DND-41 (cell line): ENCODE measurements at regions not wholly inside any gene's neighbourhood (a gene's known extent, or its start where the extent isn't known, plus 50 kb on each side); places are given as distances from the start of the nearest gene placed in this dataset.

ENCODE experiments used
- EZH2 ChIP-seq: IDR thresholded peaks from 3 replicates; pipeline ENCODE4 v1.6.1; 2012; ENCODE audit warnings: borderline replicate concordance, low read depth, mild to moderate bottlenecking, moderate library complexity, low read length, inconsistent platforms; ENCODE audit not compliant: severe bottlenecking
- TF ChIP-seq, protein P1 (sequence below): IDR thresholded peaks from 2 replicates; pipeline ENCODE4 v1.5.1; 2012; ENCODE audit warnings: borderline replicate concordance, low read length, moderate library complexity, mild to moderate bottlenecking; ENCODE audit not compliant: poor library complexity, severe bottlenecking; ENCODE audit errors: extremely low read depth

DNA sequence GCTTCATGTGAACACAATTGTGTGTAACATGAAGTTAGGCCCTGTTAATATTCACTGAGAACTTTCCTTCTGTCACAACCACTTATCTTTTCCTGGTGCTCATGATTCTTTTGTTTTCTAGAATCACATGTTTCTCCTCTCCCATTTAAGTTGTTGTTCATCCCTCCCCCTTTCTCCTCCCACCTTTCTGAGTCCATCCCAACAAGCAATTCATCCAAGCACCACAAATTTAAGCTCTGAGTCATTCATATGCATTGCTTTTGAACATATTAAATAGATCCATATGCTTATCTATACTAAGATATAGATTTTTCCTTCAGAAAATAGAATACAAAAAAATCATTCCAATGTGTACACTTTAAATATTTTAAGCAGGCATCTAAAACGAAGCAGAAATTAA lies 75.2 kb upstream of the NFIB start:
- TF ChIP-seq, protein P1, sequence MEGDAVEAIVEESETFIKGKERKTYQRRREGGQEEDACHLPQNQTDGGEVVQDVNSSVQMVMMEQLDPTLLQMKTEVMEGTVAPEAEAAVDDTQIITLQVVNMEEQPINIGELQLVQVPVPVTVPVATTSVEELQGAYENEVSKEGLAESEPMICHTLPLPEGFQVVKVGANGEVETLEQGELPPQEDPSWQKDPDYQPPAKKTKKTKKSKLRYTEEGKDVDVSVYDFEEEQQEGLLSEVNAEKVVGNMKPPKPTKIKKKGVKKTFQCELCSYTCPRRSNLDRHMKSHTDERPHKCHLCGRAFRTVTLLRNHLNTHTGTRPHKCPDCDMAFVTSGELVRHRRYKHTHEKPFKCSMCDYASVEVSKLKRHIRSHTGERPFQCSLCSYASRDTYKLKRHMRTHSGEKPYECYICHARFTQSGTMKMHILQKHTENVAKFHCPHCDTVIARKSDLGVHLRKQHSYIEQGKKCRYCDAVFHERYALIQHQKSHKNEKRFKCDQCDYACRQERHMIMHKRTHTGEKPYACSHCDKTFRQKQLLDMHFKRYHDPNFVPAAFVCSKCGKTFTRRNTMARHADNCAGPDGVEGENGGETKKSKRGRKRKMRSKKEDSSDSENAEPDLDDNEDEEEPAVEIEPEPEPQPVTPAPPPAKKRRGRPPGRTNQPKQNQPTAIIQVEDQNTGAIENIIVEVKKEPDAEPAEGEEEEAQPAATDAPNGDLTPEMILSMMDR = no peak
- no peak for TF ChIP-seq EZH2
